Neuronal stem cell (in vitro differentiated cells): ENCODE measurements at regions not wholly inside any gene's neighbourhood (a gene's known extent, or its start where the extent isn't known, plus 50 kb on each side); places are given as distances from the start of the nearest gene placed in this dataset.

Source experiments
- DNase-seq: peaks from one replicate; pipeline ENCODE4 v3.0.0-alpha.2; 2013; ENCODE audit warnings: low spot score
- H2AFZ ChIP-seq: one replicate; pipeline ENCODE4 v1.6.1; 2013; ENCODE audit warnings: mild to moderate bottlenecking, low read length, inconsistent platforms
- H2AK5ac ChIP-seq: 2 replicates; pipeline ENCODE4 v1.6.1; 2013; ENCODE audit warnings: low read depth, mild to moderate bottlenecking, inconsistent platforms, low read length, moderate library complexity, mixed read lengths
- H2BK120ac ChIP-seq: 2 replicates; pipeline ENCODE4 v1.6.1; 2013; ENCODE audit warnings: low read depth, mild to moderate bottlenecking, inconsistent platforms, low read length, moderate library complexity, mixed read lengths
- H2BK12ac ChIP-seq: one replicate; pipeline ENCODE4 v1.6.1; 2013; ENCODE audit warnings: low read length, inconsistent platforms
- H2BK15ac ChIP-seq: 2 replicates; pipeline ENCODE4 v1.6.1; 2013; ENCODE audit warnings: mild to moderate bottlenecking, low read length, inconsistent platforms, mixed read lengths
- H2BK5ac ChIP-seq: one replicate; pipeline ENCODE4 v1.6.1; 2013; ENCODE audit warnings: inconsistent platforms, mild to moderate bottlenecking, low read length, moderate library complexity
- H3K14ac ChIP-seq: one replicate; pipeline ENCODE4 v1.6.1; 2013; ENCODE audit warnings: low read length, inconsistent platforms
- H3K18ac ChIP-seq: 2 replicates; pipeline ENCODE4 v1.6.1; 2013; ENCODE audit warnings: low read length, inconsistent platforms
- H3K23ac ChIP-seq: 2 replicates; pipeline ENCODE4 v1.6.1; 2013; ENCODE audit warnings: low read depth, mild to moderate bottlenecking, mixed read lengths, low read length, inconsistent platforms; ENCODE audit not compliant: poor library complexity
- H3K27ac ChIP-seq: replicated peaks from 3 replicates; pipeline ENCODE4 v1.5.1; 2013; ENCODE audit warnings: low read length, inconsistent platforms
- H3K27me3 ChIP-seq, 3 experiments: 2 replicates each; pipeline ENCODE4 v1.6.1; 2013; ENCODE audit warnings: low read length in 3 of 3, mild to moderate bottlenecking in 2 of 3, inconsistent platforms in 1 of 3, low read depth in 1 of 3, mixed read lengths in 1 of 3, moderate library complexity in 1 of 3; ENCODE audit not compliant: control insufficient read depth in 3 of 3, insufficient read depth in 3 of 3
- H3K36me3 ChIP-seq, 2 donors: replicated peaks in 1 of 2; 2 replicates each; pipeline ENCODE4 v1.6.1; 2013; ENCODE audit warnings: low read length in 2 of 2; ENCODE audit not compliant: control insufficient read depth in 2 of 2, insufficient read depth in 2 of 2
- H3K4ac ChIP-seq: 2 replicates; pipeline ENCODE4 v1.6.1; 2013; ENCODE audit warnings: inconsistent platforms, mild to moderate bottlenecking, low read length, moderate library complexity
- H3K4me1 ChIP-seq, 2 donors: 1 replicate in 1 of 2; 2 replicates in 1 of 2; pipeline ENCODE4 v1.6.1; 2013; ENCODE audit warnings: low read length in 2 of 2, low read depth in 1 of 2; ENCODE audit not compliant: control insufficient read depth in 2 of 2, insufficient read depth in 1 of 2
- H3K4me2 ChIP-seq: one replicate; pipeline ENCODE4 v1.6.1; 2013; ENCODE audit warnings: mild to moderate bottlenecking, low read length, inconsistent platforms; ENCODE audit not compliant: insufficient read depth, poor library complexity, severe bottlenecking
- H3K4me3 ChIP-seq, 2 donors: 2 replicates each; pipeline ENCODE4 v1.5.1; 2013; ENCODE audit warnings: low read length in 2 of 2, mild to moderate bottlenecking in 2 of 2, inconsistent platforms in 1 of 2, moderate library complexity in 1 of 2
- H3K79me1 ChIP-seq: one replicate; pipeline ENCODE4 v1.6.1; 2013; ENCODE audit warnings: low read depth, mild to moderate bottlenecking, inconsistent platforms, low read length, moderate library complexity
- H3K9ac ChIP-seq: one replicate; pipeline ENCODE4 v1.6.1; 2013; ENCODE audit warnings: mild to moderate bottlenecking, low read depth, low read length, inconsistent platforms; ENCODE audit not compliant: poor library complexity
- H3K9me3 ChIP-seq, 2 donors: replicated peaks in 1 of 2; 2 replicates each; pipeline versions ENCODE3 to v1.6.1; 2013; ENCODE audit warnings: low read length in 2 of 2, mild to moderate bottlenecking in 2 of 2, inconsistent platforms in 1 of 2, low read depth in 1 of 2, mixed read lengths in 1 of 2, moderate library complexity in 1 of 2; ENCODE audit not compliant: control insufficient read depth in 2 of 2, insufficient read depth in 1 of 2
- H4K8ac ChIP-seq: one replicate; pipeline ENCODE4 v1.6.1; 2013; ENCODE audit warnings: low read depth, mild to moderate bottlenecking, inconsistent platforms, low read length, moderate library complexity
- H4K91ac ChIP-seq: one replicate; pipeline ENCODE4 v1.6.1; 2013; ENCODE audit warnings: low read length, low read depth, mild to moderate bottlenecking, inconsistent platforms; ENCODE audit not compliant: poor library complexity
- WGBS, 2 donors: extraction: QIAGEN DNeasy Blood & Tissue Kit; methylation state at CpG; one replicate each; pipeline ENCODE4 v1.1.7; 2013; ENCODE audit warnings: missing lambda C conversion rate in 2 of 2, mixed read lengths in 1 of 2; ENCODE audit not compliant: insufficient read length in 2 of 2, insufficient replicate concordance in 1 of 2; ENCODE audit errors: extremely low coverage in 2 of 2; 5-methylcytosine and 5-hydroxymethylcytosine counted together

- Histone ChIP-seq H3K18ac (no peak overlapping the region), H3K79me1 (no peaks in the 10 kb centered on the region), H2AFZ (no peak overlapping the region), H3K9me3 (peaks cover 0 to 6% of the 10 kb centered on the region in 2 donors), H3K27ac (no peak overlapping the region), H4K91ac (no peak overlapping the region), H2BK120ac (no peak overlapping the region), H3K4me3 (no peak overlapping the region), H4K8ac (no peak overlapping the region), H3K36me3 (no peaks in the 10 kb centered on the region), H3K23ac (no peak overlapping the region), H3K14ac (no peak overlapping the region), H2BK12ac (no peak overlapping the region), H3K9ac (no peak overlapping the region), H3K4ac (no peak overlapping the region), H3K4me2 (no peak overlapping the region), H3K4me1 (peaks cover 1 to 6% of the 10 kb centered on the region in 2 donors), H2BK15ac (no peak overlapping the region), H2AK5ac (no peak overlapping the region), H2BK5ac (no peak overlapping the region), H3K27me3 (no peaks in the 10 kb centered on the region)
- no peak for DNase-seq
- no CpG with 5 or more reads among the region's 4 CpGs for WGBS, 2 donors
Observed at GRCh38 chr2:12156349-12156748, 409.9 kb downstream of the LPIN1 start.

GRCh38 chr2:12161085-12161484, 414.7 kb downstream of the LPIN1 start:
- H3K27me3 ChIP-seq: no peaks in the 10 kb centered on the region
- H4K8ac ChIP-seq: no peak overlapping the region
- peaks cover 0 to 6% of the 10 kb centered on the region in 2 donors for H3K4me1 ChIP-seq
- no CpG with 5 or more reads among the region's 1 CpG for WGBS, 2 donors
- no peak overlapping the region for H4K91ac ChIP-seq
- no peak overlapping the region for H3K14ac ChIP-seq
- no peak overlapping the region for H3K4me2 ChIP-seq
- H3K9ac ChIP-seq: no peak overlapping the region
- H2BK12ac ChIP-seq: no peak overlapping the region
- H2AFZ ChIP-seq: peak overlapping the region; percentile 43
- H3K9me3 ChIP-seq: peaks cover 0 to 6% of the 10 kb centered on the region in 2 donors
- H3K27ac ChIP-seq: no peak overlapping the region
- H3K18ac ChIP-seq: no peak overlapping the region
- no peak for DNase-seq
- no peak overlapping the region for H3K23ac ChIP-seq
- no peak overlapping the region for H2BK120ac ChIP-seq
- H3K79me1 ChIP-seq: peaks cover 2% of the 10 kb centered on the region
- no peak overlapping the region for H2AK5ac ChIP-seq
- no peak overlapping the region for H2BK15ac ChIP-seq
- no peaks in the 10 kb centered on the region for H3K36me3 ChIP-seq
- no peak overlapping the region for H3K4ac ChIP-seq
- H2BK5ac ChIP-seq: no peak overlapping the region
- no peak overlapping the region for H3K4me3 ChIP-seq

GRCh38 chr2:12162269-12163247, 416.1 kb downstream of the LPIN1 start:
- Histone ChIP-seq H3K79me1 (peaks cover 2% of the 10 kb centered on the region), H3K27me3 (no peaks in the 10 kb centered on the region), H2BK5ac (no peak overlapping the region), H3K4me1 (peaks cover 3 to 10% of the 10 kb centered on the region in 2 donors), H3K18ac (no peak overlapping the region), H3K23ac (no peak overlapping the region), H3K36me3 (no peaks in the 10 kb centered on the region), H3K4me3 (no peak overlapping the region), H3K9me3 (peaks cover 0 to 6% of the 10 kb centered on the region in 2 donors), H3K14ac (no peak overlapping the region), H2AFZ (no peak overlapping the region), H2BK15ac (no peak overlapping the region), H3K27ac (no peak overlapping the region), H2BK12ac (no peak overlapping the region), H4K8ac (no peak overlapping the region), H3K4me2 (no peak overlapping the region), H2AK5ac (no peak overlapping the region), H3K9ac (no peak overlapping the region), H2BK120ac (no peak overlapping the region), H4K91ac (no peak overlapping the region), H3K4ac (no peak overlapping the region)
- WGBS, 2 donors: no CpG with 5 or more reads among the region's 12 CpGs
- DNase-seq: no peak

- Histone ChIP-seq H3K9ac (peak overlapping the region; percentile 51), H3K36me3 (no peaks in the 10 kb centered on the region), H3K27me3 (no peaks in the 10 kb centered on the region), H2AFZ (no peak overlapping the region), H2BK12ac (peak overlapping the region; percentile 51), H3K4me2 (no peak overlapping the region), H2BK120ac (no peak overlapping the region), H3K14ac (no peak overlapping the region), H3K27ac (no peak overlapping the region), H3K4me1 (peaks cover 6 to 18% of the 10 kb centered on the region in 2 donors), H4K8ac (no peak overlapping the region), H3K18ac (peak overlapping the region; percentile 2), H3K4ac (no peak overlapping the region), H2BK5ac (no peak overlapping the region), H3K79me1 (peaks cover 2% of the 10 kb centered on the region), H2BK15ac (no peak overlapping the region), H3K23ac (no peak overlapping the region), H3K4me3 (no peak overlapping the region), H2AK5ac (no peak overlapping the region), H4K91ac (peak overlapping the region; percentile 1), H3K9me3 (peaks cover 0 to 6% of the 10 kb centered on the region in 2 donors)
- no peak for DNase-seq
- WGBS, 2 donors: no CpG with 5 or more reads among the region's 12 CpGs
Observed at GRCh38 chr2:12163866-12164265, 417.4 kb downstream of the LPIN1 start.
